PC-3 (cell line): ENCODE measurements at regions not wholly inside any gene's neighbourhood (a gene's known extent, or its start where the extent isn't known, plus 50 kb on each side); places are given as distances from the start of the nearest gene placed in this dataset.

Experiments
- ATAC-seq: fragments of 200-7000 bp; cut with Tn5 transposase; 2 replicates; pipeline ENCODE4 v1.9.1; 2020; ENCODE audit warnings: mild to moderate bottlenecking, moderate library complexity
- BruUV-seq: library from RNA; stranded (reverse); fragments of 400-500 nt; replicated peaks from 2 replicates; lab custom pipeline; 2021; lab: Mats Ljungman, UMichigan
- CTCF ChIA-PET: fragments of 300-600 bp; sonication (Branson Sonifier 250); formaldehyde crosslinking; loops from one replicate; lab custom pipeline; 2022; ENCODE audit warnings: antibody characterized with exemption; lab: Charles Lee
- POLR2A ChIA-PET: fragments of 300-600 bp; sonication (Branson Sonifier 250); formaldehyde crosslinking; loops from one replicate; lab custom pipeline; 2022; ENCODE audit warnings: antibody characterized with exemption; ENCODE audit not compliant: unreplicated experiment; lab: Charles Lee
- DNase-seq: peaks from one replicate; pipeline ENCODE4 v3.0.0-alpha.2; 2015
- H2AFZ ChIP-seq: fragments of 300-600 bp; sonication (generic); 2 replicates; pipeline ENCODE4 v1.6.0; 2016; ENCODE audit warnings: antibody characterized with exemption, low read length
- H3F3A ChIP-seq: fragments of 300-600 bp; sonication (generic); one replicate; pipeline ENCODE4 v1.6.0; 2017; ENCODE audit warnings: antibody characterized with exemption, low read length, control low read depth, mild to moderate bottlenecking; ENCODE audit not compliant: unreplicated experiment
- H3K27ac ChIP-seq: fragments of 300-600 bp; sonication (generic); 2 replicates; pipeline ENCODE4 v1.5.1; 2016; ENCODE audit warnings: mild to moderate bottlenecking, low read length
- H3K27me3 ChIP-seq: fragments of 300-600 bp; sonication (generic); 2 replicates; pipeline ENCODE4 v1.6.1; 2016; ENCODE audit warnings: low read length, mixed read lengths
- H3K36me3 ChIP-seq: fragments of 300-600 bp; sonication (generic); 2 replicates; pipeline ENCODE4 v1.6.1; 2016; ENCODE audit warnings: low read depth, mixed run types, low read length, mixed read lengths
- H3K4me1 ChIP-seq: fragments of 300-600 bp; sonication (generic); 2 replicates; pipeline ENCODE4 v1.5.1; 2016; ENCODE audit warnings: low read length; ENCODE audit not compliant: insufficient read depth
- H3K4me2 ChIP-seq: fragments of 300-600 bp; sonication (generic); 2 replicates; pipeline ENCODE4 v1.6.0; 2016; ENCODE audit warnings: low read length
- H3K4me3 ChIP-seq: fragments of 300-600 bp; sonication (generic); 2 replicates; pipeline ENCODE4 v1.5.1; 2016; ENCODE audit warnings: mild to moderate bottlenecking, low read length, mixed read lengths
- H3K79me2 ChIP-seq: fragments of 300-600 bp; sonication (generic); 2 replicates; pipeline ENCODE4 v1.6.1; 2017; ENCODE audit warnings: low read length, mixed read lengths
- H3K9ac ChIP-seq: fragments of 300-600 bp; sonication (generic); 2 replicates; pipeline ENCODE4 v1.6.0; 2016; ENCODE audit warnings: mild to moderate bottlenecking, low read length
- H3K9me2 ChIP-seq: fragments of 300-600 bp; sonication (generic); replicated peaks from 2 replicates; pipeline ENCODE4 v1.6.1; 2016; ENCODE audit warnings: mixed run types, low read length, mixed read lengths
- H3K9me3 ChIP-seq: fragments of 300-600 bp; sonication (generic); 2 replicates; pipeline ENCODE4 v1.6.1; 2016; ENCODE audit warnings: low read length, mixed read lengths
- H4K20me1 ChIP-seq: fragments of 300-600 bp; sonication (generic); 2 replicates; pipeline ENCODE4 v1.6.1; 2016; ENCODE audit warnings: low read length, mixed read lengths
- EZH2 ChIP-seq: fragments of 300-600 bp; sonication (generic); IDR thresholded peaks from one replicate; pipeline ENCODE4 v1.6.1; 2017; ENCODE audit warnings: antibody characterized with exemption, mild to moderate bottlenecking, low read length; ENCODE audit not compliant: unreplicated experiment
- EZH2phosphoT487 ChIP-seq: fragments of 300-600 bp; sonication (generic); IDR thresholded peaks from 2 replicates; pipeline ENCODE4 v1.6.1; 2018; ENCODE audit warnings: mild to moderate bottlenecking, antibody characterized with exemption, low read length, borderline replicate concordance
- intact Hi-C: fragments of 100-400 bp; cut with micrococcal nuclease; formaldehyde crosslinking; loops from 2 replicates; pipeline ENCODE4 v1.9.0; 2023
- TF ChIP-seq, protein P1 (sequence below): fragments of 300-600 bp; sonication (generic); conservative IDR thresholded peaks from 2 replicates; pipeline ENCODE4 v1.5.1; 2017; ENCODE audit warnings: antibody characterized with exemption, low read depth, mild to moderate bottlenecking, low read length

DNA sequence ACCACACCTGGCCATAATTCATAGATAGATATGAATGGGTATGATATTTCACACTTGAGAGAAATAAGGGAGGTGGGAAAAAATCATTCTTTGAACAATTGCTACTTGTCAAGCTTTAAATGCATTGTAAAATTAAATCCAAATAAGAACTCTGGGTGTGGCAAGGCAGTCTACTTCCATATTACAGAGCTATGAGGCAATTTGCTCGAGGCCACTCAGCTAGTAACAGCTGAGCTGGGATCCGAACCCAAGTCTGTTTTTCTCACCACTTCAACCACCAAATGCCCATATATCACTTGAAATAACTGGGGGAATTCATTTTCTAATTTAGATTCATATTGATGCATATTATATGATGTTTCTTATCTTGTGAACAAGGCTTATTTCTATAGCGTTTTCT lies 482.2 kb upstream of the ADAMTS9 start:
- POLR2A ChIA-PET, result no interaction called here
- Histone ChIP-seq H3K9me3 (no peaks in the 10 kb centered on the region), H3K36me3 (no peaks in the 10 kb centered on the region), H4K20me1 (no peaks in the 10 kb centered on the region), H3K4me1 (no peaks in the 10 kb centered on the region), H3K27ac (no peak overlapping the region), H3K4me3 (no peak overlapping the region), H3K9me2 (no peaks in the 10 kb centered on the region), H3K79me2 (no peaks in the 10 kb centered on the region), H3F3A (no peaks in the 10 kb centered on the region), H2AFZ (no peak overlapping the region), H3K4me2 (no peak overlapping the region), H3K27me3 (no peaks in the 10 kb centered on the region), H3K9ac (no peak overlapping the region)
- BruUV-seq, result no TSS peak
- CTCF ChIA-PET, result no interaction called here
- intact Hi-C loops, result no loop called here
- TF ChIP-seq, protein P1, sequence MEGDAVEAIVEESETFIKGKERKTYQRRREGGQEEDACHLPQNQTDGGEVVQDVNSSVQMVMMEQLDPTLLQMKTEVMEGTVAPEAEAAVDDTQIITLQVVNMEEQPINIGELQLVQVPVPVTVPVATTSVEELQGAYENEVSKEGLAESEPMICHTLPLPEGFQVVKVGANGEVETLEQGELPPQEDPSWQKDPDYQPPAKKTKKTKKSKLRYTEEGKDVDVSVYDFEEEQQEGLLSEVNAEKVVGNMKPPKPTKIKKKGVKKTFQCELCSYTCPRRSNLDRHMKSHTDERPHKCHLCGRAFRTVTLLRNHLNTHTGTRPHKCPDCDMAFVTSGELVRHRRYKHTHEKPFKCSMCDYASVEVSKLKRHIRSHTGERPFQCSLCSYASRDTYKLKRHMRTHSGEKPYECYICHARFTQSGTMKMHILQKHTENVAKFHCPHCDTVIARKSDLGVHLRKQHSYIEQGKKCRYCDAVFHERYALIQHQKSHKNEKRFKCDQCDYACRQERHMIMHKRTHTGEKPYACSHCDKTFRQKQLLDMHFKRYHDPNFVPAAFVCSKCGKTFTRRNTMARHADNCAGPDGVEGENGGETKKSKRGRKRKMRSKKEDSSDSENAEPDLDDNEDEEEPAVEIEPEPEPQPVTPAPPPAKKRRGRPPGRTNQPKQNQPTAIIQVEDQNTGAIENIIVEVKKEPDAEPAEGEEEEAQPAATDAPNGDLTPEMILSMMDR, result no peak
- TF ChIP-seq EZH2phosphoT487 (no peak), EZH2 (no peak)
- no peak for ATAC-seq
- DNase-seq, result no peak

DNA sequence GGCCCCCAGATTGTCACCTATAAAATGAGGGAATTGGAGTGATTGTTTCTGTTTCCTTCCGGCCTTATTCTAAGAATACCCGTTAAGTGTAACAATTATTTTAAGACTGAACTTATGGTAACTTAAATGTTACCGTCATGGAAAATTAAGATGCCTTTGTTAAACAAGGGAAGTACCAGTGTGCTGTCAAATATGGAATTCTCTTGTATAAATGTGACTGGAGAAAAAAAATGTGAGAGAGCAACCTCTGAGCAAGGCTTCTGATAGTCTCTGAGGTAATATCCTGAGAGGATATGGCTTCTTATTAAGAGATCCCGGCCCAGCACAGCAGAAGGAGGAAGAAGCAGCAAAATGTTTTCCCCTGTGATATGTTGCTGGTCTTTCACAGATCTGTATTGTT lies 480.7 kb upstream of the ADAMTS9 start:
- no peak overlapping the region for H3K4me2 ChIP-seq
- H3K9me2 ChIP-seq, result no peaks in the 10 kb centered on the region
- ATAC-seq, result no peak
- BruUV-seq, result no TSS peak
- H2AFZ ChIP-seq, result no peak overlapping the region
- TF ChIP-seq EZH2phosphoT487 (no peak), EZH2 (no peak)
- TF ChIP-seq, protein P1, result no peak
- ChIA-PET POLR2A (no interaction called here), CTCF (no interaction called here)
- no peaks in the 10 kb centered on the region for H3K79me2 ChIP-seq
- no peak overlapping the region for H3K4me3 ChIP-seq
- H4K20me1 ChIP-seq, result no peaks in the 10 kb centered on the region
- H3F3A ChIP-seq, result no peaks in the 10 kb centered on the region
- H3K27ac ChIP-seq, result no peak overlapping the region
- DNase-seq, result no peak
- H3K27me3 ChIP-seq, result no peaks in the 10 kb centered on the region
- intact Hi-C loops, result no loop called here
- H3K9ac ChIP-seq, result no peak overlapping the region
- H3K4me1 ChIP-seq, result no peaks in the 10 kb centered on the region
- H3K36me3 ChIP-seq, result no peaks in the 10 kb centered on the region
- no peaks in the 10 kb centered on the region for H3K9me3 ChIP-seq

DNA sequence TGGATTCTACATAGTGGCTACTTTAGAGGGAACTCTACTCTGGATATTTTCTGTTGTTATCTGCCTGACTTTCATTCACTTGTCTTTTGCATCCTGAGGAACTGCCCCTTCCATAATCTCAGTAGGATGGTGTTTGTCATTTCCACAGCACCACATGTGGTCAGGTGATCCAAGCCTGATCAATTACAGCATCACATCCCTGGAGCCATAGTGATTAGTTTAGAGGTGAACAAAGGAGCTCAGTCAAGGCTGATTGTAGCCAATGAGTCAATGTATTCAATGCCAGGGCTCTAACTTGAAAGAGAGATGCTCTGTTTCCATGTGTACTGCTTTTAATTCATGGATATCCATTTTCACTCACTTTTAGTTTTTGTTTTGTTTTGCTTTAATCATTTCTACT lies 478.7 kb upstream of the ADAMTS9 start:
- ChIA-PET POLR2A (no interaction called here), CTCF (no interaction called here)
- Histone ChIP-seq H3K36me3 (no peaks in the 10 kb centered on the region), H2AFZ (no peak overlapping the region), H3K9ac (no peak overlapping the region), H3K27ac (no peak overlapping the region), H3F3A (no peaks in the 10 kb centered on the region), H4K20me1 (no peaks in the 10 kb centered on the region), H3K4me2 (no peak overlapping the region), H3K9me3 (no peaks in the 10 kb centered on the region), H3K9me2 (no peaks in the 10 kb centered on the region), H3K79me2 (no peaks in the 10 kb centered on the region), H3K4me1 (no peaks in the 10 kb centered on the region), H3K27me3 (no peaks in the 10 kb centered on the region), H3K4me3 (no peak overlapping the region)
- DNase-seq (no peak), ATAC-seq (no peak)
- intact Hi-C loops, result no loop called here
- no TSS peak for BruUV-seq
- no peak for TF ChIP-seq EZH2
- TF ChIP-seq EZH2phosphoT487, result no peak
- TF ChIP-seq, protein P1, result no peak
